Ascending aorta (tissue), 2 donors: ENCODE measurements at regions not wholly inside any gene's neighbourhood (a gene's known extent, or its start where the extent isn't known, plus 50 kb on each side); places are given as distances from the start of the nearest gene placed in this dataset.

ENCODE experiments used
- DNase-seq, 2 donors: peaks; one replicate each; pipeline ENCODE4 v3.0.0-alpha.2; 2019; ENCODE audit warnings: low spot score in 2 of 2
- H3K27ac ChIP-seq, 2 donors: fragments of 200-600 bp; sonication (generic); one replicate each; pipeline ENCODE4 v1.5.1; 2016 to 2017; ENCODE audit warnings: mild to moderate bottlenecking in 1 of 2
- H3K27me3 ChIP-seq: fragments of 200-600 bp; sonication (generic); one replicate; pipeline ENCODE4 v1.5.1; 2017
- H3K36me3 ChIP-seq, 2 donors: fragments of 200-600 bp; sonication (generic); one replicate each; pipeline ENCODE4 v1.5.1; 2016
- H3K4me1 ChIP-seq, 2 donors: fragments of 200-600 bp; sonication (generic); one replicate each; pipeline ENCODE4 v1.5.1; 2016 to 2017; ENCODE audit warnings: mild to moderate bottlenecking in 1 of 2
- H3K4me3 ChIP-seq, 2 donors: fragments of 200-600 bp; sonication (generic); one replicate each; pipeline ENCODE4 v1.5.1; 2016 to 2017; ENCODE audit warnings: mild to moderate bottlenecking in 1 of 2
- H3K9me3 ChIP-seq, 2 donors: fragments of 200-600 bp; sonication (generic); one replicate each; pipeline ENCODE4 v1.5.1; 2016
- CTCF ChIP-seq, 3 experiments: fragments of 200-600 bp in 2 of 3; fragments of 450-650 bp in 1 of 3; sonication (generic) in 2 of 3; IDR thresholded peaks; one replicate each; pipeline ENCODE4 v1.5.1; 2016 to 2019; ENCODE audit warnings: antibody characterized with exemption in 3 of 3, mild to moderate bottlenecking in 1 of 3, moderate library complexity in 1 of 3
- intact Hi-C: fragments of 100-400 bp; cut with DNase I; formaldehyde crosslinking; loops from one replicate; pipeline ENCODE4 v1.15.1; 2023

DNA sequence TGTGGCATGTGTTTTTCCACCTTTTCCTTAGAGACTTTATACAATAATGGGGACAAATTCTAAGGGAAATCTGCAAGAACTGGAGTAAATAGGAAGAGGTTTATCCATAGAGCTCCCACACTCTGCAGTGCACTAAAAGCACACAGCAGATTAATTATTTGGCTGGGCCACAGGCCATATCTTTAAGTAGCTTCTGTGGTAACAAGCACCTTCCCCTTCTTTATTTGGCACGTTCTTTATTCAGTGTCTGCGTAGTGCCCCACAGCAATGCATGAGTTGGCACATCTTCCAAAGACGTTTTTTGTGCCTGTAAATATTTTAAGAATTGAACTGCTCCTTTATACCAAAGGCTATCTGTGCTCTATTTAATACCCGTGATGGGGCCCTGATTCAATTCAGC lies 104.9 kb upstream of the MBL2 start:
- TF ChIP-seq CTCF (IDR thresholded peaks at IDR 0.05) = no peak
- no peaks in the 10 kb centered on the region for H3K4me1 ChIP-seq
- intact Hi-C loops = no loop called here
- H3K4me3 ChIP-seq = no peak overlapping the region
- DNase-seq = no peak
- no peak overlapping the region for H3K27ac ChIP-seq
- H3K9me3 ChIP-seq = no peaks in the 10 kb centered on the region
- H3K27me3 ChIP-seq = no peaks in the 10 kb centered on the region
- no peaks in the 10 kb centered on the region for H3K36me3 ChIP-seq

DNA sequence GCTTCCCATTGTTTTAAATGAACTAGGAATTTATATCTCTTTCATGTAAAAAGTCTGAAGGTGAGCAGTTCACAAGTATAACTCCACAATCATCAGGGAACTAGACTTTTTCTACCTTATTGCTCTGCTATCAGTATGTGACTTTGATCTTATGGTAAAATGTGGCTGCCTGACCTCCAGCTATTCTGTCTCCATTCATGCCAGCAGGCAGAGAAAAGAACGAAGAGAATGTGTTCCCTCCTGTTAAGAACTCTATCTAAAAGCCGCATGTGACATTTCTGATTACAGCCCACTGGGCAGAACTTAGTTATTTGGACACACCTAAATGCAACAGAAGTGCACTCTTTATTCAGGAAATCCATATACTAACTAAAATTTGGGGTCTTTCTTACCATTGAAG lies 102.8 kb upstream of the MBL2 start:
- intact Hi-C loops = no loop called here
- TF ChIP-seq CTCF (IDR thresholded peaks at IDR 0.05) = no peak

DNA sequence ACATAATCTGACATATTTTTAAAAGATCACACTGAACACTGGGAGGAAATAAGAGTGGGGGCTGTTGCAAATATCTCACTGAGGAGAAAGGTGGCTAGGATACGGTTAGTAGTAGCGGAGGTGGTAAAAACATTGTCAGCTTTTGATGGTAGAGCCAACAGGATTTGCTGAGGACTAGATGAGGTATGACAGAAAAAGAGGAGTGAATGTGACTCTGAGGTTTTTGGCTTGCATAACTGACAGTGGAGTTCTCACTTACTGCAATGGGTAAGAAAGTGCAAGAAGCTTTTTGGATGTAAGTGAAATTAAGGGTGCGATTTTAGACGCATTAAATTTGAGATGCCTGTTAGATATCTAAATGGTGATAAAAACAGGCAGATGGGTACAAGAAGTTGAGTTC lies 102.0 kb upstream of the MBL2 start:
- H3K36me3 ChIP-seq = no peaks in the 10 kb centered on the region
- intact Hi-C loops = no loop called here
- H3K4me3 ChIP-seq = no peak overlapping the region
- H3K9me3 ChIP-seq = no peaks in the 10 kb centered on the region
- no peaks in the 10 kb centered on the region for H3K27me3 ChIP-seq
- TF ChIP-seq CTCF (IDR thresholded peaks at IDR 0.05) = no peak
- no peak for DNase-seq
- H3K27ac ChIP-seq = no peak overlapping the region
- no peaks in the 10 kb centered on the region for H3K4me1 ChIP-seq

More for the DNA sequence above, 102.8 kb upstream of the MBL2 start:
- no peak for DNase-seq
- H3K4me3 ChIP-seq = no peak overlapping the region
- H3K27me3 ChIP-seq = no peaks in the 10 kb centered on the region
- no peaks in the 10 kb centered on the region for H3K36me3 ChIP-seq
- H3K4me1 ChIP-seq = no peaks in the 10 kb centered on the region
- H3K9me3 ChIP-seq = no peaks in the 10 kb centered on the region
- H3K27ac ChIP-seq = no peak overlapping the region

GRCh38 chr10:52871191-52871843 lies 98.7 kb upstream of the MBL2 start:
- DNase-seq = no peak
- H3K9me3 ChIP-seq = no peaks in the 10 kb centered on the region
- no peak overlapping the region for H3K4me3 ChIP-seq
- TF ChIP-seq CTCF (IDR thresholded peaks at IDR 0.05) = no peak
- intact Hi-C loops = no loop called here
- no peaks in the 10 kb centered on the region for H3K27me3 ChIP-seq
- no peak overlapping the region for H3K27ac ChIP-seq
- no peaks in the 10 kb centered on the region for H3K36me3 ChIP-seq
- no peaks in the 10 kb centered on the region for H3K4me1 ChIP-seq

GRCh38 chr10:52870562-52870961 lies 98.0 kb upstream of the MBL2 start:
- Histone ChIP-seq H3K36me3 (no peaks in the 10 kb centered on the region), H3K4me1 (no peaks in the 10 kb centered on the region), H3K27me3 (no peaks in the 10 kb centered on the region), H3K4me3 (no peak overlapping the region), H3K27ac (no peak overlapping the region), H3K9me3 (no peaks in the 10 kb centered on the region)
- no peak for TF ChIP-seq CTCF (IDR thresholded peaks at IDR 0.05)
- no peak for DNase-seq
- intact Hi-C loops = no loop called here

DNA sequence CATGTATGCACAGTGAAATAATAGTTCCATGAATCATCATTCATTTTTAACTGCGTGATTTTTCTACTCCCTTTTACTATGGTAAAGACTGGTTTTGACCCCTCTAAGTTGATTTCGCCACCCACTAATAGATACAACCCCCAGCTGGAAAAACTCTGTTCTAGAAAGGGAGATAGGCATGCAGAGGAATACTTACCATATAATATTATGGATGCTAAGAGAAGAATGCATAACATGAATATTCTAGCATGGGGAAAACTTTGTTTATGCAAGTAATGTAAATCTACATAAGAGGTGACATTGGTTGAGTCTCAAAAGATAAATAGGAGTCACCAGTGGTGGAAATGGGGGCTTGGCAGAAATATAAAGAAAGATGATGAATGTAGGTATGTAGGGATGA lies 97.3 kb upstream of the MBL2 start:
- Histone ChIP-seq H3K36me3 (no peaks in the 10 kb centered on the region), H3K9me3 (no peaks in the 10 kb centered on the region), H3K4me3 (no peak overlapping the region), H3K27me3 (no peaks in the 10 kb centered on the region), H3K27ac (no peak overlapping the region), H3K4me1 (no peaks in the 10 kb centered on the region)
- no peak for TF ChIP-seq CTCF (IDR thresholded peaks at IDR 0.05)
- intact Hi-C loops = no loop called here
- no peak for DNase-seq
